Stimulated activated naive CD8-positive, alpha-beta T cell treated with anti-CD3 and anti-CD28 coated beads, Interleukin-15, amount 100 ng/mL, for 72 hours (primary cell): ENCODE measurements at regions not wholly inside any gene's neighbourhood (a gene's known extent, or its start where the extent isn't known, plus 50 kb on each side); places are given as distances from the start of the nearest gene placed in this dataset.
A peak's percentile ranks its signal among the peaks of the same experiment; 100 is the strongest.

Experiments used
- ATAC-seq: fragments of 150-1000 bp; cut with Tn5 transposase; 2 replicates; pipeline ENCODE4 v1.10.0; 2021; ENCODE audit warnings: mild to moderate bottlenecking, moderate library complexity
- DNase-seq, 2 donors: peaks; one replicate each; pipeline ENCODE4 v3.0.0; 2021 to 2022
- H3K27ac Mint-ChIP-seq, 2 donors: one replicate each; pipeline ENCODE4 v1.8.0; 2022; ENCODE audit warnings: mild to moderate bottlenecking in 2 of 2, mixed read lengths in 2 of 2, moderate library complexity in 2 of 2
- H3K27me3 Mint-ChIP-seq: one replicate; pipeline ENCODE4 v1.8.0; 2022; ENCODE audit warnings: mixed read lengths
- H3K4me1 Mint-ChIP-seq: one replicate; pipeline ENCODE4 v1.8.0; 2022; ENCODE audit warnings: mild to moderate bottlenecking, mixed read lengths
- H3K4me3 Mint-ChIP-seq, 2 donors: one replicate each; pipeline ENCODE4 v1.8.0; 2022; ENCODE audit warnings: mild to moderate bottlenecking in 2 of 2, mixed read lengths in 2 of 2, moderate library complexity in 1 of 2
- H3K9me3 Mint-ChIP-seq, 2 donors: one replicate each; pipeline ENCODE4 v1.8.0; 2022; ENCODE audit warnings: mixed read lengths in 2 of 2

- Mint-ChIP-seq H3K9me3 (peaks cover 6 to 7% of the 10 kb centered on the region in 2 donors), H3K4me1 (no peaks in the 10 kb centered on the region), H3K4me3 (no peak overlapping the region), H3K27ac (no peak overlapping the region), H3K27me3 (peaks cover 8% of the 10 kb centered on the region)
- ATAC-seq, result no peak
- no peak for DNase-seq
Observed at GRCh38 chr4:14302021-14302420, 674.5 kb upstream of the BOD1L1 start.

- no peak for DNase-seq
- H3K9me3 Mint-ChIP-seq, result peaks cover 4 to 7% of the 10 kb centered on the region in 2 donors
- H3K4me3 Mint-ChIP-seq, result no peak overlapping the region
- peaks cover 8% of the 10 kb centered on the region for H3K27me3 Mint-ChIP-seq
- no peak overlapping the region for H3K27ac Mint-ChIP-seq
- no peaks in the 10 kb centered on the region for H3K4me1 Mint-ChIP-seq
- peak; percentile 18 for ATAC-seq
Observed at GRCh38 chr4:14303856-14304255, 676.3 kb upstream of the BOD1L1 start.

- ATAC-seq (no peak), DNase-seq (no peak)
- peaks cover 8% of the 10 kb centered on the region for H3K27me3 Mint-ChIP-seq
- H3K9me3 Mint-ChIP-seq, result peaks cover 4 to 7% of the 10 kb centered on the region in 2 donors
- H3K4me1 Mint-ChIP-seq, result no peaks in the 10 kb centered on the region
- H3K27ac Mint-ChIP-seq, result no peak overlapping the region
- no peak overlapping the region for H3K4me3 Mint-ChIP-seq
Observed at GRCh38 chr4:14308229-14308651, 680.7 kb upstream of the BOD1L1 start.

- Mint-ChIP-seq H3K27me3 (no peaks in the 10 kb centered on the region), H3K27ac (no peak overlapping the region), H3K4me1 (no peaks in the 10 kb centered on the region), H3K4me3 (no peak overlapping the region), H3K9me3 (peaks cover 0 to 7% of the 10 kb centered on the region in 2 donors)
- no peak for ATAC-seq
- no peak for DNase-seq
Observed at GRCh38 chr4:14309431-14309830, 681.9 kb upstream of the BOD1L1 start.

- no peaks in the 10 kb centered on the region for H3K9me3 Mint-ChIP-seq
- no peak for DNase-seq
- no peaks in the 10 kb centered on the region for H3K27me3 Mint-ChIP-seq
- no peak overlapping the region for H3K27ac Mint-ChIP-seq
- no peaks in the 10 kb centered on the region for H3K4me1 Mint-ChIP-seq
- H3K4me3 Mint-ChIP-seq, result no peak overlapping the region
- ATAC-seq, result no peak
Observed at GRCh38 chr4:14313757-14314156, 686.2 kb upstream of the BOD1L1 start.

DNA sequence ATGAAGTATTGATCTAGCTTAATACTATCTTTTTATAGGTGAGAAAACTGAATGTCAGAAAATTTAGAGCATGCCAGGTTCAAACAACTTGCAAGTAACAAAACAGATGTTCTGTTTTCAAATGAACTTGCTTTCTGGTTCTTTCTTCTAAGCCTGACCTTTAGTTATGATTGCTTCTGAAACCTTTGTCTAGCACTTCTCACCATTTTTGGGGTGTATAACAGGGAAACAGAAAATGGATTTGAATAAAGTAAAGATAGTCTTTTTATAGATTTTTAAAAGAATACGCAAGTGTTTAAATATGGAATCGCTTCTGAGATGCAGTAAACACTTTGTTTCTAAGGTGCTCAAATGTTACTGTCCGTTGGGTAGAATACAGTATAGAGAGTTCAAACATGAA lies 687.2 kb upstream of the CPEB2 start:
- no peak overlapping the region for H3K27ac Mint-ChIP-seq
- DNase-seq (no peak), ATAC-seq (no peak)
- H3K27me3 Mint-ChIP-seq, result no peaks in the 10 kb centered on the region
- no peaks in the 10 kb centered on the region for H3K4me1 Mint-ChIP-seq
- no peaks in the 10 kb centered on the region for H3K9me3 Mint-ChIP-seq
- no peak overlapping the region for H3K4me3 Mint-ChIP-seq

DNA sequence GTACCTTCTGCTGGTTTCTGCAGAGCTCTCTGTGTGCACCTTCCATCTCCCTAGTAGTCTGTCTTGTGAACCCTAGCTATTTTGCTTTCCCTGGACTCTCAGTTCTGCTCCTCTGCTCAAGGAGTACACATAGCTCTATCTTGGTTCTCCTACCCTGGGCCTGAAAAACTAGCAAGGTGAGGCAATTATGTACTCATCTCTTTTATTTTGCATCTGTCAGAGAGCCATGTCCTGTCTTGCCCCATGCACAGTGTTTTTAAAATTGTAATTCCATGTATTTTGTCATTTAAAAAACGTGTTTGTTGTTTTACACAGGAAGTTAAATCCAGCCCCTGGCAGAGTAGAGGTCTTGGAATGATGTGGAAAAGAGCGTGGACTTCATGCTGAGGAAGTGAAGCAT lies 684.9 kb upstream of the CPEB2 start:
- no peaks in the 10 kb centered on the region for H3K4me1 Mint-ChIP-seq
- peak overlapping the region in 1 of 2 donors; percentile 38 for H3K27ac Mint-ChIP-seq
- no peaks in the 10 kb centered on the region for H3K9me3 Mint-ChIP-seq
- no peaks in the 10 kb centered on the region for H3K27me3 Mint-ChIP-seq
- no peak overlapping the region for H3K4me3 Mint-ChIP-seq
- no peak for ATAC-seq
- DNase-seq, result no peak

DNA sequence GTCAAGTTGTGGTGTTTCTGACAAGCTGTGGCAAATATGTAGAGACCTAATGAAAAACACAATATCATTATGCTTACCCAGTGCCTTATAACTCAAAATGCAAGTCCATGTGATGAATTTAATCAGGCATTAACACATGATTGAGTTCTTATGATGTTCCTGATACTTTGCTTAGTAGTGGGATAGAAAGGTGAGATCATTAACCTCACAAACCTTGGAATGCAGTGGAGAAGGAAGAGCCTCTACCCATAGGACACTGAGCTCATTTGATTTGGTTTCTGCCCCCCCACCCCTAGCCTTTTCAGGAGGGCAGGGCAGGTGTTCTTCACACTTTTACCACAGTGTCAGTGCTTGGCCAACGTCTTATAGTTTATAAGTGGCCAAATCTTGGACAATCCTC lies 683.6 kb upstream of the CPEB2 start:
- no peaks in the 10 kb centered on the region for H3K27me3 Mint-ChIP-seq

DNA sequence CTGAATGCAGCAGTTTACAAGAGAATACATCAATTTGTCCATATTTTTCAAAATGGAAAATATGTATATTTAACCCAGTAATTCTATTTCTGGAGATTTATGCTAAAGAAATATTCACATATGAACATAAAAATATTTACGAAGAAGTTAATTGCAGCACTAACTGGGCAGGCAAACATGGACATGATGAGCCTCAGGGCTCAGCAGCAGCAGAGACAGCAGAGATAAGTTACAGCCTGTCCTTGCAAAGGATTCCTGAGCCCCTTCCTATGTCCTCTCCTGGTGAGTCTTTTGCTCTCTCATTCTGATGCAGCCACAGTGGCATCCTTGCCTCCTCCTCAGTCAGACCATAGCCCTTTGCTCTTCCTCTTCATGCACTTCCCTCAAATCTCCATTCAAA lies 680.6 kb upstream of the CPEB2 start:
- ATAC-seq (no peak), DNase-seq (no peak)
- H3K27me3 Mint-ChIP-seq, result no peaks in the 10 kb centered on the region
- H3K4me3 Mint-ChIP-seq, result no peak overlapping the region
- H3K27ac Mint-ChIP-seq, result no peak overlapping the region
- H3K4me1 Mint-ChIP-seq, result no peaks in the 10 kb centered on the region
- H3K9me3 Mint-ChIP-seq, result no peaks in the 10 kb centered on the region

More for the DNA sequence above, 683.6 kb upstream of the CPEB2 start:
- H3K27ac Mint-ChIP-seq, result no peak overlapping the region
- ATAC-seq (no peak), DNase-seq (no peak)
- no peaks in the 10 kb centered on the region for H3K9me3 Mint-ChIP-seq
- no peak overlapping the region for H3K4me3 Mint-ChIP-seq
- no peaks in the 10 kb centered on the region for H3K4me1 Mint-ChIP-seq

GRCh38 chr4:14323191-14323590 lies 679.1 kb upstream of the CPEB2 start:
- Mint-ChIP-seq H3K27ac (no peak overlapping the region), H3K4me1 (no peaks in the 10 kb centered on the region), H3K9me3 (no peaks in the 10 kb centered on the region), H3K4me3 (no peak overlapping the region), H3K27me3 (no peaks in the 10 kb centered on the region)
- no peak for DNase-seq
- no peak for ATAC-seq

DNA sequence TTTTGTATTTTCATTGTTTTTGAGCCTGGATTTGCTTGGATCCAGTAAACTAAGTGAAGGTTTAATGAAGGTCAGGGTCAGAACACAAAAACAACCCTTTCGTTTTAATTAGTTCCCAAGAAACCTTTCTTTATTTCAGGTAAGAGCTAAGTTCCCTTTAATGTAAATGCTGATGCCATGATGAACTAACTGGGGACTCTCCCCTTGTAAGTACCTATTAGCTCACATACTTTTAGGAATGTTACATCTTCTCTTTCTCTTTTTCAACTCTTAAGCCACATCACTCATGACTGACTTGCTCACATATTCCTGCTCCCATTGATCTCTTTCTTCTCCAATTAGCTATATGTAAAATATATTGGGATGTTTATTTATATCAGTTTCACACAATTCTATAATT lies 673.1 kb upstream of the CPEB2 start:
- no peak for ATAC-seq
- H3K4me3 Mint-ChIP-seq, result no peak overlapping the region
- H3K4me1 Mint-ChIP-seq, result no peaks in the 10 kb centered on the region
- no peaks in the 10 kb centered on the region for H3K27me3 Mint-ChIP-seq
- peaks cover 0 to under 1% of the 10 kb centered on the region in 2 donors for H3K9me3 Mint-ChIP-seq
- no peak for DNase-seq
- no peak overlapping the region for H3K27ac Mint-ChIP-seq

DNA sequence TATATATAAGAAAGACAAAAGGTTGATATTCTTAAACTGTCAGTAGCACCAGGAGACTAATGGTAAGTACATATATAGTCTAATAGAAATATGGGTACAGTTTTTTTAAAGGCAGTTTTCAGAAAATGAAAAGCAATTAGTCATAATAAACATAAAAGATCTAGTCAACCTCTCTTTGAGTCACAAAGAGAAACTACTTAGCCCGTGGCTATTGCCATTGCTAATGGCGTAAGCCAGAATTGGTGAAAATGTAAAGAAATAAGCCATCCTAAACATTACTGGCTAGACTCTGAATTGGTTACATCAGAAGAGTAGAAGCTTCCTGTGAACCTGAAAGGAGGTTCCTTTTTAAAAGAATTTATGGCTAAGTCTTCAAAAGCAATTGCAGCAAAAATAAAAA lies 668.7 kb upstream of the CPEB2 start:
- ATAC-seq (no peak), DNase-seq (no peak)
- H3K4me1 Mint-ChIP-seq, result peaks cover 5% of the 10 kb centered on the region
- no peaks in the 10 kb centered on the region for H3K27me3 Mint-ChIP-seq
- H3K4me3 Mint-ChIP-seq, result no peak overlapping the region
- H3K9me3 Mint-ChIP-seq, result peaks cover 4 to 6% of the 10 kb centered on the region in 2 donors
- no peak overlapping the region for H3K27ac Mint-ChIP-seq

DNA sequence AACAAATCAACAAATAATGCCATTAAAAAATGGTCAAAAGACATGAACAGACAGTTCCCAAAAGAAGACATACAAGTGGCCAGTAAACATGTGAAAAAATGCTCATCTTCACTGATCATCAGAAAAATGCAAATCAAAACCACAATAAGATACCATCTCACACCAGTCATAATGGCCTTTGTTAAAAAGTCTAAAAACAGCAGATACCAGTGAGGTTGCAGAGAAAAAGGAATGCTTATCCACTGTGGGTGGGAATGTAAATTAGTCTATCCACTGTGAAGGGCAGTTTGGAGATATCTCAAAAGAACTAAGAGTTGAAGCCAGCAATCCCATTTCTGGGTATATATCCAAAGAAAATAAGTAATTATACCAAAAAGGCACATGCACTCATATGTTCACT lies 668.1 kb upstream of the CPEB2 start:
- H3K9me3 Mint-ChIP-seq, result peaks cover 4 to 6% of the 10 kb centered on the region in 2 donors

GRCh38 chr4:14335872-14336271 lies 666.4 kb upstream of the CPEB2 start:
- Mint-ChIP-seq H3K4me3 (no peak overlapping the region), H3K27me3 (no peaks in the 10 kb centered on the region), H3K9me3 (peaks cover 4 to 6% of the 10 kb centered on the region in 2 donors), H3K27ac (no peak overlapping the region), H3K4me1 (peaks cover 5% of the 10 kb centered on the region)
- ATAC-seq, result no peak
- DNase-seq, result no peak

More for the DNA sequence above, 668.1 kb upstream of the CPEB2 start:
- peaks cover 5% of the 10 kb centered on the region for H3K4me1 Mint-ChIP-seq
- no peak overlapping the region for H3K27ac Mint-ChIP-seq
- no peak overlapping the region for H3K4me3 Mint-ChIP-seq
- no peak for ATAC-seq
- DNase-seq, result no peak
- H3K27me3 Mint-ChIP-seq, result no peaks in the 10 kb centered on the region

- DNase-seq (no peak), ATAC-seq (no peak)
- H3K27ac Mint-ChIP-seq, result no peak overlapping the region
- H3K9me3 Mint-ChIP-seq, result peaks cover 4 to 6% of the 10 kb centered on the region in 2 donors
- peaks cover 5% of the 10 kb centered on the region for H3K4me1 Mint-ChIP-seq
- no peaks in the 10 kb centered on the region for H3K27me3 Mint-ChIP-seq
- no peak overlapping the region for H3K4me3 Mint-ChIP-seq
Observed at GRCh38 chr4:14336656-14337055, 665.6 kb upstream of the CPEB2 start.

DNA sequence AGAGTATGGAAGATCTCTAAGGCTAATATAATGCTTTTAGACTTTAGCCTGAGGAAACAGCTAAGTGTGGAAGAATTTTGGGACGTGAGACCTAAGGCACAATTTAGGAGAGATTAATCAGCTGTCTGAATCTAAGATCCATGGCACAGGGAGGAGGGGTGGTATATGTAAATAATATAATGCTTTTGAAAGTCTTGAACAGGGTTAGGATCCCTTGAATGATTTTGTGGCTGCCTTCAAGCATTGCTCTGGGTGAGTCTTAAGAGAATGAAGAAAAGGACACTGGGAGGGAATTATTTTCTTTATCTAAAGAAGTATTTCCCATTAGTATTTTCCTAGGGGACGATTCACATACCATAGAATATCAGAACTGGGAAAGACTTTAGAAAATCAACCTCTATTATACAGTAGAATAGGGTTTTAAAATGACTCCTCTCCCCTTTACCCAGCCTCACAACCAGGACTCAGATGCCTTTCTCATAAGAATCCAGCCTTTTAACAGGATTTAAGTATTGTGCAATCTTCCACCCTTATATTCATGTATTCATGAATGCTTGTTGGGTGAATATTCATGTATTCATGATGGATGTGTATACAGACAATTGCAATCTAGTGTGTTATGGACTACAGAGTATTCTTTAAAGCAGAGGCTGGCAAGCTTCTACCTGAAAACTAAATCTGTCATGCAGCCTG lies 664.2 kb upstream of the CPEB2 start:
- peaks cover 4 to 6% of the 10 kb centered on the region in 2 donors for H3K9me3 Mint-ChIP-seq
- H3K4me3 Mint-ChIP-seq, result no peak overlapping the region
- H3K27me3 Mint-ChIP-seq, result no peaks in the 10 kb centered on the region
- peaks cover 5% of the 10 kb centered on the region for H3K4me1 Mint-ChIP-seq
- DNase-seq (no peak), ATAC-seq (no peak)
- no peak overlapping the region for H3K27ac Mint-ChIP-seq
